OCI-LY7 (cell line): ENCODE measurements at regions not wholly inside any gene's neighbourhood (a gene's known extent, or its start where the extent isn't known, plus 50 kb on each side); places are given as distances from the start of the nearest gene placed in this dataset.

Source experiments
- EZH2phosphoT487 ChIP-seq: fragments of 200-600 bp; sonication (generic); IDR thresholded peaks from 2 replicates; pipeline ENCODE4 v1.6.1; 2018; ENCODE audit warnings: low read depth, borderline replicate concordance, mild to moderate bottlenecking, mixed run types, antibody characterized with exemption, low read length, moderate library complexity, mixed read lengths
- TF ChIP-seq, protein P1 (sequence below): fragments of 200-600 bp; sonication (generic); conservative IDR thresholded peaks from 2 replicates; pipeline ENCODE4 v1.5.1; 2014; ENCODE audit warnings: mild to moderate bottlenecking, antibody characterized with exemption, low read length, moderate library complexity, mixed read lengths

DNA sequence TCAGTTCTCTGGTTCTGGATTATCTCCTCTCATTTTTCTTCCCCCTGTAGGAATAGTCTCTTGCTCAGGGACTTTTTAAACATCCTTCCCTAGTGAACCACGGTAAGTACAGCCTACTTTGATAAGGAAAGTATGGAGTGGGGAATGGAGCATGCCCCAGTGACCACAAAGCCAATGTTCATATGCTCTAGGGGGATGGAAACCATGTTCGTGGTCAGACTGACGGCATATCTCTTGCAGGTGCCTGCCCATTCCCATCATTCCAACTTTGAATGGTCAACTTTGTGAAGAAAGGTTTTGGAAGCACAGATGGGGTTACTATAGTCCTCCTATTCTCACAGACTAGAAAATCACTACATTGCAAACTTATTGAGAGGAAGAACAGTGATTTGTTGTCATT is 332.5 kb upstream of the NCAM1 start:
- TF ChIP-seq, protein P1, sequence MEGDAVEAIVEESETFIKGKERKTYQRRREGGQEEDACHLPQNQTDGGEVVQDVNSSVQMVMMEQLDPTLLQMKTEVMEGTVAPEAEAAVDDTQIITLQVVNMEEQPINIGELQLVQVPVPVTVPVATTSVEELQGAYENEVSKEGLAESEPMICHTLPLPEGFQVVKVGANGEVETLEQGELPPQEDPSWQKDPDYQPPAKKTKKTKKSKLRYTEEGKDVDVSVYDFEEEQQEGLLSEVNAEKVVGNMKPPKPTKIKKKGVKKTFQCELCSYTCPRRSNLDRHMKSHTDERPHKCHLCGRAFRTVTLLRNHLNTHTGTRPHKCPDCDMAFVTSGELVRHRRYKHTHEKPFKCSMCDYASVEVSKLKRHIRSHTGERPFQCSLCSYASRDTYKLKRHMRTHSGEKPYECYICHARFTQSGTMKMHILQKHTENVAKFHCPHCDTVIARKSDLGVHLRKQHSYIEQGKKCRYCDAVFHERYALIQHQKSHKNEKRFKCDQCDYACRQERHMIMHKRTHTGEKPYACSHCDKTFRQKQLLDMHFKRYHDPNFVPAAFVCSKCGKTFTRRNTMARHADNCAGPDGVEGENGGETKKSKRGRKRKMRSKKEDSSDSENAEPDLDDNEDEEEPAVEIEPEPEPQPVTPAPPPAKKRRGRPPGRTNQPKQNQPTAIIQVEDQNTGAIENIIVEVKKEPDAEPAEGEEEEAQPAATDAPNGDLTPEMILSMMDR: no peak
- no peak for TF ChIP-seq EZH2phosphoT487
